GM23338 (cell line): ENCODE measurements at regions not wholly inside any gene's neighbourhood (a gene's known extent, or its start where the extent isn't known, plus 50 kb on each side); places are given as distances from the start of the nearest gene placed in this dataset.

ENCODE experiments used
- EZH2 ChIP-seq: fragments of 200-600 bp; sonication (generic); IDR thresholded peaks from one replicate; pipeline ENCODE4 v1.8.0; 2017; ENCODE audit warnings: antibody characterized with exemption, mild to moderate bottlenecking, low read depth; ENCODE audit not compliant: unreplicated experiment
- EZH2phosphoT487 ChIP-seq: fragments of 200-600 bp; sonication (generic); IDR thresholded peaks from one replicate; pipeline ENCODE4 v1.8.1; 2018; ENCODE audit warnings: antibody characterized with exemption; ENCODE audit not compliant: unreplicated experiment
- TF ChIP-seq, protein P1 (sequence below), 2 experiments: fragments of 200-600 bp in 1 of 2; sonication (generic) in 1 of 2; conservative IDR thresholded peaks; 2 replicates each; pipeline versions ENCODE4 v1.5.1 to v1.6.1; 2016 to 2017; ENCODE audit warnings: antibody characterized with exemption in 2 of 2, low read depth in 2 of 2, mild to moderate bottlenecking in 2 of 2, moderate library complexity in 1 of 2

DNA sequence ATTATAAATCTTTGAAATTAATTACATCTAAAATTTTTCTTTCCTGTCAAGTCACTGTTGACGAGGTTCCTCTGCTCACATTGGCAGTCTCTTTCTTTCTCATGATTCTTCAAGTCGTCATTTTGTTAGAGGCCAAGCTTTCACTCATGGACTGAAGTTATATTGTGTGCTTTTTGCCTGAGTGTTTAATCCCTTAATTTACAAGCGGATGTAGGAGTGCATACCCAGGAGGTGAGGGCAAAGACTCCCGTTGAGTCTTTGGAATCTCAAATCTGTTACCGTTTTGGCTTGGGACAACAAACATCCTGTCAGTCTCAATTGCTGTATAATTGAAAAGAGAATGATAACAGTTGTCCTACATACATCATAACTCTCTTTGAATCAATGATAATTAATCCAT is 345.0 kb downstream of the TRIML1 start:
- TF ChIP-seq EZH2 (no peak), EZH2phosphoT487 (no peak)
- TF ChIP-seq, protein P1, sequence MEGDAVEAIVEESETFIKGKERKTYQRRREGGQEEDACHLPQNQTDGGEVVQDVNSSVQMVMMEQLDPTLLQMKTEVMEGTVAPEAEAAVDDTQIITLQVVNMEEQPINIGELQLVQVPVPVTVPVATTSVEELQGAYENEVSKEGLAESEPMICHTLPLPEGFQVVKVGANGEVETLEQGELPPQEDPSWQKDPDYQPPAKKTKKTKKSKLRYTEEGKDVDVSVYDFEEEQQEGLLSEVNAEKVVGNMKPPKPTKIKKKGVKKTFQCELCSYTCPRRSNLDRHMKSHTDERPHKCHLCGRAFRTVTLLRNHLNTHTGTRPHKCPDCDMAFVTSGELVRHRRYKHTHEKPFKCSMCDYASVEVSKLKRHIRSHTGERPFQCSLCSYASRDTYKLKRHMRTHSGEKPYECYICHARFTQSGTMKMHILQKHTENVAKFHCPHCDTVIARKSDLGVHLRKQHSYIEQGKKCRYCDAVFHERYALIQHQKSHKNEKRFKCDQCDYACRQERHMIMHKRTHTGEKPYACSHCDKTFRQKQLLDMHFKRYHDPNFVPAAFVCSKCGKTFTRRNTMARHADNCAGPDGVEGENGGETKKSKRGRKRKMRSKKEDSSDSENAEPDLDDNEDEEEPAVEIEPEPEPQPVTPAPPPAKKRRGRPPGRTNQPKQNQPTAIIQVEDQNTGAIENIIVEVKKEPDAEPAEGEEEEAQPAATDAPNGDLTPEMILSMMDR (conservative IDR thresholded peaks at IDR 0.05; ENCODE audit: low read depth in 2 of 2) = no peak
